Suprapubic skin (tissue), 4 donors: ENCODE measurements at regions not wholly inside any gene's neighbourhood (a gene's known extent, or its start where the extent isn't known, plus 50 kb on each side); places are given as distances from the start of the nearest gene placed in this dataset.

Experiments
- EP300 ChIP-seq: sonication (generic); formaldehyde crosslinking; IDR thresholded peaks from one replicate; pipeline ENCODE4 v1.6.1; 2017; ENCODE audit warnings: antibody characterized with exemption
- POLR2A ChIP-seq, 2 donors: fragments of 450-650 bp; IDR thresholded peaks; one replicate each; pipeline ENCODE4 v1.6.1; 2017; ENCODE audit warnings: antibody characterized with exemption in 2 of 2, mild to moderate bottlenecking in 2 of 2, moderate library complexity in 2 of 2
- POLR2AphosphoS5 ChIP-seq, 3 donors: sonication (generic); formaldehyde crosslinking; IDR thresholded peaks; one replicate each; pipeline ENCODE4 v1.6.1; 2017; ENCODE audit warnings: antibody characterized with exemption in 3 of 3
- TF ChIP-seq, protein P1 (sequence below), 2 donors: fragments of 200-600 bp in 1 of 2; fragments of 450-650 bp in 1 of 2; sonication (generic) in 1 of 2; IDR thresholded peaks; one replicate each; pipeline ENCODE4 v1.5.1; 2016 to 2019; ENCODE audit warnings: antibody characterized with exemption in 2 of 2, mild to moderate bottlenecking in 1 of 2, moderate library complexity in 1 of 2

DNA sequence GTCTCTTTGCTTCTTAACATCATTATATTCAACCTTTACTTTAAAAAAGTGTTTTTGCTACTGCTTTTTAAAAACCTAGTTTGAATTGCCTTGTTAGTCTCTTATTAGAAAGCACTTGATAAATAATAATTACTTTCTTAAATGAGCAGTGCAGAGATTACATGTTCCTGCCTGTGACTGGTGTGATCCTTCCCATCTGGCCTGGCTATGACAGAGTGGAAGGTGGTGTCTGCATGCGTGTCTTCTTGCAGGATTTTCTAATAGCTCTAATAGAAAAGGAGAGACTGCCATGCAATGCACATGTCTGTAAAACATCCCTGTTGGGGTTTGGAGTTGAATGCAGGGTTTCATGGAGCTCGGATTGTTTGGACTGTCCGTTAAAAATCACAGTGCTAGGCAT lies 425.8 kb upstream of the TPM1 start:
- no peak for TF ChIP-seq POLR2AphosphoS5 (IDR thresholded peaks at IDR 0.05)
- TF ChIP-seq, protein P1, sequence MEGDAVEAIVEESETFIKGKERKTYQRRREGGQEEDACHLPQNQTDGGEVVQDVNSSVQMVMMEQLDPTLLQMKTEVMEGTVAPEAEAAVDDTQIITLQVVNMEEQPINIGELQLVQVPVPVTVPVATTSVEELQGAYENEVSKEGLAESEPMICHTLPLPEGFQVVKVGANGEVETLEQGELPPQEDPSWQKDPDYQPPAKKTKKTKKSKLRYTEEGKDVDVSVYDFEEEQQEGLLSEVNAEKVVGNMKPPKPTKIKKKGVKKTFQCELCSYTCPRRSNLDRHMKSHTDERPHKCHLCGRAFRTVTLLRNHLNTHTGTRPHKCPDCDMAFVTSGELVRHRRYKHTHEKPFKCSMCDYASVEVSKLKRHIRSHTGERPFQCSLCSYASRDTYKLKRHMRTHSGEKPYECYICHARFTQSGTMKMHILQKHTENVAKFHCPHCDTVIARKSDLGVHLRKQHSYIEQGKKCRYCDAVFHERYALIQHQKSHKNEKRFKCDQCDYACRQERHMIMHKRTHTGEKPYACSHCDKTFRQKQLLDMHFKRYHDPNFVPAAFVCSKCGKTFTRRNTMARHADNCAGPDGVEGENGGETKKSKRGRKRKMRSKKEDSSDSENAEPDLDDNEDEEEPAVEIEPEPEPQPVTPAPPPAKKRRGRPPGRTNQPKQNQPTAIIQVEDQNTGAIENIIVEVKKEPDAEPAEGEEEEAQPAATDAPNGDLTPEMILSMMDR (IDR thresholded peaks at IDR 0.05): no peak
- TF ChIP-seq POLR2A (IDR thresholded peaks at IDR 0.05): no peak
- TF ChIP-seq EP300: no peak
